WERI-Rb-1 (cell line): ENCODE measurements at regions not wholly inside any gene's neighbourhood (a gene's known extent, or its start where the extent isn't known, plus 50 kb on each side); places are given as distances from the start of the nearest gene placed in this dataset.

Experiments
- DNase-seq: peaks from one replicate; pipeline ENCODE4 v3.0.0-alpha.2; 2020
- H3K27ac ChIP-seq: fragments of 250-450 bp; sonication (Bioruptor Pico); 2 replicates; pipeline ENCODE4 v1.5.1; 2020; ENCODE audit warnings: mild to moderate bottlenecking, moderate library complexity
- H3K27me3 ChIP-seq: fragments of 250-450 bp; sonication (Bioruptor Pico); 2 replicates; pipeline ENCODE4 v1.5.1; 2021; ENCODE audit warnings: mild to moderate bottlenecking, low read depth, moderate library complexity; ENCODE audit not compliant: insufficient read depth, severe bottlenecking
- H3K36me3 ChIP-seq: fragments of 250-450 bp; sonication (Bioruptor Pico); 2 replicates; pipeline ENCODE4 v1.5.1; 2020; ENCODE audit warnings: mild to moderate bottlenecking, moderate library complexity
- H3K4me3 ChIP-seq: 2 replicates; pipeline ENCODE4 v1.5.1; 2011; ENCODE audit warnings: low read depth, mild to moderate bottlenecking, control low read depth, low read length
- H3K9me3 ChIP-seq: fragments of 250-450 bp; sonication (Bioruptor Pico); 2 replicates; pipeline ENCODE4 v1.5.1; 2021; ENCODE audit warnings: mild to moderate bottlenecking, moderate library complexity; ENCODE audit not compliant: severe bottlenecking
- TF ChIP-seq, protein P1 (sequence below): IDR thresholded peaks from 2 replicates; pipeline ENCODE4 v1.5.1; 2011; ENCODE audit warnings: low read depth, mild to moderate bottlenecking, control low read depth, inconsistent platforms, low read length

DNA sequence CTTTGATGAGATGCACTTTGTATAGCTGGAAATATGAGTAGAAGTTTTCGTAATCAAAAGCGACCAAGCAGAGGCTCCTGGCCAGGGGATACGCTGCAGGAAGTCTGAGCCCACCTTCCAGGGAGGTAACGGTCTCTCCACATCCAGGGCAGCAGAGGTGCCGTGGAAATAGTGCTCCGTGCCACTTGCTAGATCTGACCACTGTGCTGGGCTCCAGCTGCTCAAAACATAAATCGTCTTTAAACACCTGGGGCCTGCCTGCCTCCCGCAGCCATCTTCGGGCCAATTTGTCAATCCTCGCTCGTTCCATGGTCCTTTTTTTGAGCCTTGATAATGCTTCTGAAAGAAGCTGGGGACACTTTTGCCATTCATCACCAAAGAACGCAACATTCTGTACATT lies 445.0 kb downstream of the ZNF536 start:
- Histone ChIP-seq H3K4me3 (no peak overlapping the region), H3K9me3 (no peaks in the 10 kb centered on the region), H3K27me3 (no peaks in the 10 kb centered on the region), H3K27ac (no peak overlapping the region), H3K36me3 (no peaks in the 10 kb centered on the region)
- no peak for DNase-seq
- TF ChIP-seq, protein P1, sequence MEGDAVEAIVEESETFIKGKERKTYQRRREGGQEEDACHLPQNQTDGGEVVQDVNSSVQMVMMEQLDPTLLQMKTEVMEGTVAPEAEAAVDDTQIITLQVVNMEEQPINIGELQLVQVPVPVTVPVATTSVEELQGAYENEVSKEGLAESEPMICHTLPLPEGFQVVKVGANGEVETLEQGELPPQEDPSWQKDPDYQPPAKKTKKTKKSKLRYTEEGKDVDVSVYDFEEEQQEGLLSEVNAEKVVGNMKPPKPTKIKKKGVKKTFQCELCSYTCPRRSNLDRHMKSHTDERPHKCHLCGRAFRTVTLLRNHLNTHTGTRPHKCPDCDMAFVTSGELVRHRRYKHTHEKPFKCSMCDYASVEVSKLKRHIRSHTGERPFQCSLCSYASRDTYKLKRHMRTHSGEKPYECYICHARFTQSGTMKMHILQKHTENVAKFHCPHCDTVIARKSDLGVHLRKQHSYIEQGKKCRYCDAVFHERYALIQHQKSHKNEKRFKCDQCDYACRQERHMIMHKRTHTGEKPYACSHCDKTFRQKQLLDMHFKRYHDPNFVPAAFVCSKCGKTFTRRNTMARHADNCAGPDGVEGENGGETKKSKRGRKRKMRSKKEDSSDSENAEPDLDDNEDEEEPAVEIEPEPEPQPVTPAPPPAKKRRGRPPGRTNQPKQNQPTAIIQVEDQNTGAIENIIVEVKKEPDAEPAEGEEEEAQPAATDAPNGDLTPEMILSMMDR, result no peak

DNA sequence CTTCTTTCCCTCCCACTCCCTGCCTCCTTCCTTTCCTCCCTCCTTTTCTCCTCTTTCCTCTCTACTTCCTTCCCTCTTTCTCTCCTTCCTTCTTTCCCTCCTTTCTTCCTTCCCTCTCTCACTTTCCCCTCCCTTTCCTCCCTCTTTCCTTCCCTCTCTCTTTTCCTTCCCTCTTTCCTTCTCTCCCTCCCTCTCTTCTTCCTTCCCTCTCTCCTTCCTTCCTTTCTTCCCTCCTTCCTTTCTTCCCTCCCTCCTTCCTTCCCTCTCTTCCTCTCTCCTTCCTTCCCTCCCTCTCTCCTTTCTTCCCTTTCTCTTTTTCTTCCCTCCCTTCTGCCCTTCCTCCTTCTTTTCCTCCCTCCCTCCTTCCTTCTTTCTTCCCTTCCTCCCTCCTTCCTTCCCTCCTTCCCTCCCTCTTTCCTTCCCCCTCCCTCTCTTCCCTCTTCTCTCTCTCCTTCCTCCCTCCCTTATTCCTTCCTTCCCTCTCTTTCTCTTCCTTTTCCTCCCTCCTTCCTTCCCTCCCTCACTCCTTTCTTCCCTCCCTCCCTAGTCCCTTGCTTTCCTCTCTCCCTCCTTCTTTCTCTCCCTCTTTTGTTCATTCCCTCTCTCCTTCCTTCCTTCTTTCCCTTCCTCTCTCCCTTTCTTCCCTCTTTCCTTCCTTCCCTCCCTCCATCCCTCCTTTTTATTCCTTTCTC lies 443.9 kb downstream of the ZNF536 start:
- Histone ChIP-seq H3K27ac (no peak overlapping the region), H3K4me3 (no peak overlapping the region), H3K27me3 (no peaks in the 10 kb centered on the region), H3K36me3 (no peaks in the 10 kb centered on the region), H3K9me3 (no peaks in the 10 kb centered on the region)
- TF ChIP-seq, protein P1, result no peak
- DNase-seq, result no peak

DNA sequence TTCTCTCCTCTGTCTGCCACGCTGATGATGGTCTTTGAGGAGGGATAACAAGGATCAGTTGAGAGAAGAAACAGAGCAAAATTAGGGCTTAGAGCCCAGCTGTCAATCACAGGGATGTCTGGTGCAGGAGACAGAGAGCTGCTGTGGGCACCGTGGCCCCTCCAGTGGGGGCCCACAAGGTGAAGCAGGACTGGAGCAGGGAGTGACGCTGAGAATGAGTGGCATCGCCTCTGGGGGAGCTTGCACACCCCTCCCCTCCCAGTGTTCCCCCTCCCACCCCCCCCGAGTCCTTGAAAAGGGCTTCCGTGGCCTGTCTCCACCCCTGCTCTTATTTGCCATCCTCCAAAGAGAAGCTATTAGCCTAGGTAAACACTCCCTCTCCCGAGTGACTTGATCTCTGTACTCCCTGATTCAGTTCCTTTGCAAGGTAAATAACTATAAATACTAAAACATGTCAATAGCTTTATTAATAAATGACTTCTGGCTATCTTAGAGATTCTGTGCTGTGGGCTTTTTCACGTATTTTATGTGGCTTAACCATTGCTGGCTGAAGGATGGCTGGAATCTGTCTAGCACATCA lies 440.0 kb downstream of the ZNF536 start:
- TF ChIP-seq, protein P1, result no peak
- no peaks in the 10 kb centered on the region for H3K36me3 ChIP-seq
- H3K27me3 ChIP-seq, result no peaks in the 10 kb centered on the region
- no peak overlapping the region for H3K27ac ChIP-seq
- no peak for DNase-seq
- H3K4me3 ChIP-seq, result no peak overlapping the region
- H3K9me3 ChIP-seq, result no peaks in the 10 kb centered on the region

DNA sequence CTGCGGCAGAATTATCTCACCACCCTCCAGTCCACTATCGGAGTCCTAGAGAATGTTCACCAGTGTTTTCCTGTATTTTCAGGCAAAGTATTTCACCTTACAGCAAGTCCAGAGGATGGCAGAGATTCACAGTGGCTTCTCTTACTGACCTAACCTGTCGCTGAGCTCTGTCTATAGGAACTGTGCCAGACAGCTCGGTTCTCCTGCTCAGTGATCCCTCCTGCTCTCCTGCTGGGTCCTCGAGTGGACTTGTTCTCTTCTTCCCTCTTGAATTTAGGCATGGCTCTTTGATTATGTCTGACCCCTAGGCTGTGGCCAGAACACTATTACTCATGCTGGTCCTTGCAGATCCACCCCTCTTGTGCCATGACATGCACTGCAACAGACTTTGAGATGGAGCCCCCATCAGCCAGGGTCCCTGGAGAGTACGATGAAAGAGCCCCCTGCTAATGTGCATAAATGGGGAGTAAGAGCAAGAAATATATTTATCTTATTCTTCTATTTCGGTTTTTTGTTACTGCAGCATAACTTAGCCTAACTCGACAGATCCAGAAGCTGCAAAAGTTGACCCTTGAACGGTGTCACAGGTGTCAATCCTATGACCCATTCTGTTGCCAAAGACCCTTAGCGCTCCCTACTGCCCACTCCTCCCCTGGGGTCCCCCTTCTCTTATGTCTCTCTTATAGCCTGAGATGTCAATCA lies 439.4 kb downstream of the ZNF536 start:
- Histone ChIP-seq H3K4me3 (no peak overlapping the region), H3K9me3 (no peaks in the 10 kb centered on the region), H3K27ac (no peak overlapping the region), H3K36me3 (no peaks in the 10 kb centered on the region), H3K27me3 (no peaks in the 10 kb centered on the region)
- TF ChIP-seq, protein P1, result no peak
- no peak for DNase-seq

DNA sequence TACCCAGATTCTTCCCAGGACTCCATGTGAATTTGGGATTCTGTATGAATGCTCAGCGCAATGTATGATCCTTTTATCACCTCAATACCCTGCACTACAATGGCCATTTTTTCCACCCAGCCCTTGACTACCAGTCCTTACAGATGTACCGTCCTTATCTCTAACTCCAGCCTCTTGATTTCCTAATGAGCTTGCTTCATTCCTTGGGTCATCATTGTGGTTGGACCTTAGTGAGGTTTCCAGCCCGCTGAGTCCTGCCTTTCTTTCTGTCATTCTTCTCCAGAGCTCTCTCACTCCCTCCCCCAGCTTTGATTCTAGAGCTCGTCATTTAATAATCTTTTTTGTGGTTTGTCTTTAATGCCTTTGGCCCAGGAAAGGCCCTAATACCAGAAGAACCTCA lies 438.5 kb downstream of the ZNF536 start:
- H3K27me3 ChIP-seq, result no peaks in the 10 kb centered on the region
- no peaks in the 10 kb centered on the region for H3K36me3 ChIP-seq
- no peak overlapping the region for H3K4me3 ChIP-seq
- no peak overlapping the region for H3K27ac ChIP-seq
- no peaks in the 10 kb centered on the region for H3K9me3 ChIP-seq
- TF ChIP-seq, protein P1, result no peak
- DNase-seq, result no peak
